ENCODE measurements at regions not wholly inside any gene's neighbourhood (a gene's known extent, or its start where the extent isn't known, plus 50 kb on each side); places are given as distances from the start of the nearest gene placed in this dataset.
A peak's percentile ranks its signal among the peaks of the same experiment; 100 is the strongest.

DNA sequence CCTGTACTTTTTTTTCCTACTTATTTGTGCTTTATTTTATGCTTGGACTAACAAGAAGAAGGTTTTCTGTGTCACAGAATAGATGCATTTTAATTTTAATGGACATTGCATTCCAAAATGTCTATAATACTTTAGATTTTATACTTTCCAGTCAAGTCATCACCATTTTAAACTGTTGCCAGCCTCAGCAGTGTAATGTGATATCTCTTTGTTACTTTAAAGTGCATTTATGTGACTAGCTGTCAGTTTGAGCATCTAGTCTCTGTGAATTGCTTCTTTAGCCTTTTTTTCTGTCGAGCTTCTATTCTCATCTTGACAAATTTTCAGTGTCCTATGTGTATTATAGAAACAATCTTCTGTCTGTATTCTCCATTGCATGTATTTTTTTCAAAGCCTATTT, 511.4 kb upstream of the CBLB start:
- ATAC-seq, result peak; percentile 79
- TF ChIP-seq SNAI2 (CRISPR knock-in tag; IDR thresholded peaks at IDR 0.05) (no peak), CSDC2 (CRISPR knock-in tag; IDR thresholded peaks at IDR 0.05) (no peak), ARNTL (CRISPR knock-in tag; IDR thresholded peaks at IDR 0.05; ENCODE audit: borderline replicate concordance, low read depth) (no peak), ZFP3 (CRISPR knock-in tag; IDR thresholded peaks at IDR 0.05) (no peak), ZNF565 (CRISPR knock-in tag; conservative IDR thresholded peaks at IDR 0.05; ENCODE audit: low read depth) (no peak), TCF4 (CRISPR knock-in tag; IDR thresholded peaks at IDR 0.05; ENCODE audit: borderline replicate concordance) (no peak), BACH2 (CRISPR knock-in tag; IDR thresholded peaks at IDR 0.05; ENCODE audit: borderline replicate concordance) (no peak)
- TF ChIP-seq, protein P1, sequence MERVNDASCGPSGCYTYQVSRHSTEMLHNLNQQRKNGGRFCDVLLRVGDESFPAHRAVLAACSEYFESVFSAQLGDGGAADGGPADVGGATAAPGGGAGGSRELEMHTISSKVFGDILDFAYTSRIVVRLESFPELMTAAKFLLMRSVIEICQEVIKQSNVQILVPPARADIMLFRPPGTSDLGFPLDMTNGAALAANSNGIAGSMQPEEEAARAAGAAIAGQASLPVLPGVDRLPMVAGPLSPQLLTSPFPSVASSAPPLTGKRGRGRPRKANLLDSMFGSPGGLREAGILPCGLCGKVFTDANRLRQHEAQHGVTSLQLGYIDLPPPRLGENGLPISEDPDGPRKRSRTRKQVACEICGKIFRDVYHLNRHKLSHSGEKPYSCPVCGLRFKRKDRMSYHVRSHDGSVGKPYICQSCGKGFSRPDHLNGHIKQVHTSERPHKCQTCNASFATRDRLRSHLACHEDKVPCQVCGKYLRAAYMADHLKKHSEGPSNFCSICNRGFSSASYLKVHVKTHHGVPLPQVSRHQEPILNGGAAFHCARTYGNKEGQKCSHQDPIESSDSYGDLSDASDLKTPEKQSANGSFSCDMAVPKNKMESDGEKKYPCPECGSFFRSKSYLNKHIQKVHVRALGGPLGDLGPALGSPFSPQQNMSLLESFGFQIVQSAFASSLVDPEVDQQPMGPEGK (CRISPR knock-in tag; IDR thresholded peaks at IDR 0.05; ENCODE audit: borderline replicate concordance), result no peak

DNA sequence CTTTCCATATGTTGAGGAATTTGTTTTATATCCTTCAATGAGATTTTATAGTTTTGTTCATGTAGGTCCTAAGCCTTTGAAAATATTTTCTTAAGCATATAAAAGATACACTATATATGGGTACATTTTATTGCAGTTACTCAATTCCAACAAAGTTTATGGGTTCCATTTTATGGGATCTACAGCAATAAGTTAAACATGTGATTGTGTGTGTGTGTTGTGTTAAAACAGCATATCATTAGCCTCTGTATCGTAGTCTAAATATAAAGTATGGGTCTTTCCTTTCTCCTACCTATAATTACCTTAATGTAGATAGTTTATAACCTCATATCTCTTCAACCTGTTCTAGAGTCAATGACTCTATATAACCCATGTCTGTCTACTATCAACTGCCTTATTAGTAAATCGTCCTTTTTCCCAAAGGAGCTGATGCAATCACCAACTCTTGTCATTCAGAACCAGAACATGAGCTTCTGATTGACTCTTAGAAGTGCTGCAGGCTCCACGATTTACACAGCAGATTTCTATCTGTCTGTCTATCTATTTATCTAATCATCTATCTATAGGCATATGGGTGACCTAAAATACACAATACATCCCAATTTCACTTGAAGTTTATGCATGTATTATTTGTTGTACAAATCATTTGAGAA, 512.6 kb upstream of the CBLB start:
- no peak for ATAC-seq
- TF ChIP-seq ZNF565 (CRISPR knock-in tag; conservative IDR thresholded peaks at IDR 0.05; ENCODE audit: low read depth) (no peak), ESRRG (CRISPR knock-in tag; IDR thresholded peaks at IDR 0.05) (no peak), BACH2 (CRISPR knock-in tag; IDR thresholded peaks at IDR 0.05; ENCODE audit: borderline replicate concordance) (no peak), CSDC2 (CRISPR knock-in tag; IDR thresholded peaks at IDR 0.05) (no peak), OSR1 (CRISPR knock-in tag; IDR thresholded peaks at IDR 0.05) (no peak), ZFP3 (CRISPR knock-in tag; IDR thresholded peaks at IDR 0.05) (no peak), ZNF70 (CRISPR knock-in tag; IDR thresholded peaks at IDR 0.05) (no peak), SNAI2 (CRISPR knock-in tag; IDR thresholded peaks at IDR 0.05) (no peak), TCF4 (CRISPR knock-in tag; IDR thresholded peaks at IDR 0.05; ENCODE audit: borderline replicate concordance) (no peak), ARNTL (CRISPR knock-in tag; IDR thresholded peaks at IDR 0.05; ENCODE audit: borderline replicate concordance, low read depth) (no peak), GLIS3 (CRISPR knock-in tag; IDR thresholded peaks at IDR 0.05) (no peak), ZC3H10 (CRISPR knock-in tag; IDR thresholded peaks at IDR 0.05) (no peak), ZNF8 (CRISPR knock-in tag; IDR thresholded peaks at IDR 0.05) (no peak), PPARA (CRISPR knock-in tag; IDR thresholded peaks at IDR 0.05; ENCODE audit: borderline replicate concordance) (no peak), ISL1 (CRISPR knock-in tag; IDR thresholded peaks at IDR 0.05) (no peak), RARB (CRISPR knock-in tag; IDR thresholded peaks at IDR 0.05) (no peak)
- TF ChIP-seq, protein P2, sequence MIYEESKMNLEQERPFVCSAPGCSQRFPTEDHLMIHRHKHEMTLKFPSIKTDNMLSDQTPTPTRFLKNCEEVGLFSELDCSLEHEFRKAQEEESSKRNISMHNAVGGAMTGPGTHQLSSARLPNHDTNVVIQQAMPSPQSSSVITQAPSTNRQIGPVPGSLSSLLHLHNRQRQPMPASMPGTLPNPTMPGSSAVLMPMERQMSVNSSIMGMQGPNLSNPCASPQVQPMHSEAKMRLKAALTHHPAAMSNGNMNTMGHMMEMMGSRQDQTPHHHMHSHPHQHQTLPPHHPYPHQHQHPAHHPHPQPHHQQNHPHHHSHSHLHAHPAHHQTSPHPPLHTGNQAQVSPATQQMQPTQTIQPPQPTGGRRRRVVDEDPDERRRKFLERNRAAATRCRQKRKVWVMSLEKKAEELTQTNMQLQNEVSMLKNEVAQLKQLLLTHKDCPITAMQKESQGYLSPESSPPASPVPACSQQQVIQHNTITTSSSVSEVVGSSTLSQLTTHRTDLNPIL (CRISPR knock-in tag; IDR thresholded peaks at IDR 0.05; ENCODE audit: low read depth), result no peak
- TF ChIP-seq, protein P1 (CRISPR knock-in tag; IDR thresholded peaks at IDR 0.05; ENCODE audit: borderline replicate concordance), result no peak
- TF ChIP-seq, protein P3, sequence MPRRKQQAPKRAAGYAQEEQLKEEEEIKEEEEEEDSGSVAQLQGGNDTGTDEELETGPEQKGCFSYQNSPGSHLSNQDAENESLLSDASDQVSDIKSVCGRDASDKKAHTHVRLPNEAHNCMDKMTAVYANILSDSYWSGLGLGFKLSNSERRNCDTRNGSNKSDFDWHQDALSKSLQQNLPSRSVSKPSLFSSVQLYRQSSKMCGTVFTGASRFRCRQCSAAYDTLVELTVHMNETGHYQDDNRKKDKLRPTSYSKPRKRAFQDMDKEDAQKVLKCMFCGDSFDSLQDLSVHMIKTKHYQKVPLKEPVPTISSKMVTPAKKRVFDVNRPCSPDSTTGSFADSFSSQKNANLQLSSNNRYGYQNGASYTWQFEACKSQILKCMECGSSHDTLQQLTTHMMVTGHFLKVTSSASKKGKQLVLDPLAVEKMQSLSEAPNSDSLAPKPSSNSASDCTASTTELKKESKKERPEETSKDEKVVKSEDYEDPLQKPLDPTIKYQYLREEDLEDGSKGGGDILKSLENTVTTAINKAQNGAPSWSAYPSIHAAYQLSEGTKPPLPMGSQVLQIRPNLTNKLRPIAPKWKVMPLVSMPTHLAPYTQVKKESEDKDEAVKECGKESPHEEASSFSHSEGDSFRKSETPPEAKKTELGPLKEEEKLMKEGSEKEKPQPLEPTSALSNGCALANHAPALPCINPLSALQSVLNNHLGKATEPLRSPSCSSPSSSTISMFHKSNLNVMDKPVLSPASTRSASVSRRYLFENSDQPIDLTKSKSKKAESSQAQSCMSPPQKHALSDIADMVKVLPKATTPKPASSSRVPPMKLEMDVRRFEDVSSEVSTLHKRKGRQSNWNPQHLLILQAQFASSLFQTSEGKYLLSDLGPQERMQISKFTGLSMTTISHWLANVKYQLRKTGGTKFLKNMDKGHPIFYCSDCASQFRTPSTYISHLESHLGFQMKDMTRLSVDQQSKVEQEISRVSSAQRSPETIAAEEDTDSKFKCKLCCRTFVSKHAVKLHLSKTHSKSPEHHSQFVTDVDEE (CRISPR knock-in tag; IDR thresholded peaks at IDR 0.05), result no peak
- TF ChIP-seq, protein P4, sequence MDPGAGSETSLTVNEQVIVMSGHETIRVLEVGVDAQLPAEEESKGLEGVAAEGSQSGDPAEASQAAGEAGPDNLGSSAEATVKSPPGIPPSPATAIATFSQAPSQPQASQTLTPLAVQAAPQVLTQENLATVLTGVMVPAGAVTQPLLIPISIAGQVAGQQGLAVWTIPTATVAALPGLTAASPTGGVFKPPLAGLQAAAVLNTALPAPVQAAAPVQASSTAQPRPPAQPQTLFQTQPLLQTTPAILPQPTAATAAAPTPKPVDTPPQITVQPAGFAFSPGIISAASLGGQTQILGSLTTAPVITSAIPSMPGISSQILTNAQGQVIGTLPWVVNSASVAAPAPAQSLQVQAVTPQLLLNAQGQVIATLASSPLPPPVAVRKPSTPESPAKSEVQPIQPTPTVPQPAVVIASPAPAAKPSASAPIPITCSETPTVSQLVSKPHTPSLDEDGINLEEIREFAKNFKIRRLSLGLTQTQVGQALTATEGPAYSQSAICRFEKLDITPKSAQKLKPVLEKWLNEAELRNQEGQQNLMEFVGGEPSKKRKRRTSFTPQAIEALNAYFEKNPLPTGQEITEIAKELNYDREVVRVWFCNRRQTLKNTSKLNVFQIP (CRISPR knock-in tag; IDR thresholded peaks at IDR 0.05; ENCODE audit: borderline replicate concordance, low read depth), result no peak

DNA sequence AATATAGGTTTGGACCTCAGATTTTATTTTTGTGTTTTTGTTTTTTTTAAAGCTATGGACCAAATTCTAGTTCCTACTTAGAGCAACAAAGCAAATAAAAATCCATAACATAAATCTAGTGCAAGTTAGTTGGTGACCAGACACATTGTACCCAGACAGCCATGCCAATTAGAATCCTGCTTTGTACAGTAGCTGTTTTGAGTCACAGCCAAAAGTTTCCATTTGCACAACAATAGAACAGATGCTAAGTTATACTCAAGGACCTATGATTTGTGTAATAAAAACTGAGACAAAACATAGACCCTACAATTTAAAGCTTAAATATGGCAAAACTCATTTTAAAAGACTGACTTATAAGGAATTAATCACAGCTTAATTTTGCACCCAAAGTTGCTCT, 513.1 kb upstream of the CBLB start:
- no peak for ATAC-seq
- TF ChIP-seq ESRRG (CRISPR knock-in tag; IDR thresholded peaks at IDR 0.05) (no peak), ZFP3 (CRISPR knock-in tag; IDR thresholded peaks at IDR 0.05) (no peak), RARB (CRISPR knock-in tag; IDR thresholded peaks at IDR 0.05) (no peak), BACH2 (CRISPR knock-in tag; IDR thresholded peaks at IDR 0.05; ENCODE audit: borderline replicate concordance) (no peak), ARNTL (CRISPR knock-in tag; IDR thresholded peaks at IDR 0.05; ENCODE audit: borderline replicate concordance, low read depth) (no peak), ZNF70 (CRISPR knock-in tag; IDR thresholded peaks at IDR 0.05) (no peak), CSDC2 (CRISPR knock-in tag; IDR thresholded peaks at IDR 0.05) (no peak), ZC3H10 (CRISPR knock-in tag; IDR thresholded peaks at IDR 0.05) (no peak), TCF4 (CRISPR knock-in tag; IDR thresholded peaks at IDR 0.05; ENCODE audit: borderline replicate concordance) (no peak), PPARA (CRISPR knock-in tag; IDR thresholded peaks at IDR 0.05; ENCODE audit: borderline replicate concordance) (no peak), TOX (CRISPR knock-in tag; IDR thresholded peaks at IDR 0.05; ENCODE audit: borderline replicate concordance) (no peak), ZFP30 (CRISPR knock-in tag; IDR thresholded peaks at IDR 0.05) (no peak), ISL1 (CRISPR knock-in tag; IDR thresholded peaks at IDR 0.05) (no peak), ZNF8 (CRISPR knock-in tag; IDR thresholded peaks at IDR 0.05) (no peak), OSR1 (CRISPR knock-in tag; IDR thresholded peaks at IDR 0.05) (no peak), GLIS3 (CRISPR knock-in tag; IDR thresholded peaks at IDR 0.05) (no peak)
- TF ChIP-seq, protein P1 (CRISPR knock-in tag; IDR thresholded peaks at IDR 0.05; ENCODE audit: borderline replicate concordance), result no peak

Measured in SK-N-SH treated with all-trans-retinoic acid at 6 μM for 48 hours (cell line).